OCI-LY1 (cell line): ENCODE measurements at regions not wholly inside any gene's neighbourhood (a gene's known extent, or its start where the extent isn't known, plus 50 kb on each side); places are given as distances from the start of the nearest gene placed in this dataset.

Source experiments
- H2AFZ ChIP-seq: fragments of 200-600 bp; sonication (generic), shearing (Covaris generic); 2 replicates; pipeline ENCODE4 v1.6.0; 2014; ENCODE audit warnings: antibody characterized with exemption, mild to moderate bottlenecking, low read length
- H3F3A ChIP-seq: fragments of 200-600 bp; sonication (generic), shearing (Covaris generic); 2 replicates; pipeline ENCODE4 v1.6.0; 2014; ENCODE audit warnings: mild to moderate bottlenecking, antibody characterized with exemption, low read length, moderate library complexity; ENCODE audit not compliant: insufficient read depth
- H3K27ac ChIP-seq: fragments of 200-600 bp; sonication (generic); 2 replicates; pipeline ENCODE4 v1.5.1; 2014; ENCODE audit warnings: low read length, mixed run types, mild to moderate bottlenecking, low read depth; ENCODE audit not compliant: poor library complexity, severe bottlenecking
- H3K27me3 ChIP-seq: fragments of 200-600 bp; sonication (generic); 2 replicates; pipeline ENCODE4 v1.6.0; 2014; ENCODE audit warnings: antibody characterized with exemption, mild to moderate bottlenecking, low read length, moderate library complexity; ENCODE audit not compliant: insufficient read depth
- H3K36me3 ChIP-seq: fragments of 200-600 bp; sonication (generic); 2 replicates; pipeline ENCODE4 v1.6.1; 2014; ENCODE audit warnings: mild to moderate bottlenecking, antibody characterized with exemption, low read length, moderate library complexity, mixed read lengths; ENCODE audit not compliant: insufficient read depth
- H3K4me1 ChIP-seq: fragments of 200-600 bp; sonication (generic); 2 replicates; pipeline ENCODE4 v1.5.1; 2014; ENCODE audit warnings: mild to moderate bottlenecking, low read length, moderate library complexity; ENCODE audit not compliant: insufficient read depth, severe bottlenecking
- H3K4me2 ChIP-seq: fragments of 200-600 bp; sonication (generic), shearing (Covaris generic); 2 replicates; pipeline ENCODE4 v1.6.1; 2014; ENCODE audit warnings: low read length
- H3K4me3 ChIP-seq: fragments of 200-600 bp; sonication (generic); 2 replicates; pipeline ENCODE4 v1.5.1; 2014; ENCODE audit warnings: low read length, low read depth, mild to moderate bottlenecking, mixed read lengths; ENCODE audit not compliant: poor library complexity, severe bottlenecking
- H3K79me2 ChIP-seq: fragments of 200-600 bp; shearing (Covaris generic); 2 replicates; pipeline ENCODE4 v1.6.1; 2016; ENCODE audit warnings: mixed run types, low read length, mixed read lengths; ENCODE audit not compliant: insufficient read depth
- H3K9ac ChIP-seq: fragments of 200-600 bp; sonication (generic), shearing (Covaris generic); 2 replicates; pipeline ENCODE4 v1.6.1; 2014; ENCODE audit warnings: mild to moderate bottlenecking, low read length, mixed read lengths
- H3K9me2 ChIP-seq: fragments of 200-600 bp; sonication (generic), shearing (Covaris generic); 2 replicates; pipeline ENCODE4 v1.6.1; 2014; ENCODE audit warnings: low read depth, mild to moderate bottlenecking, low read length, mixed read lengths
- H3K9me3 ChIP-seq: fragments of 200-600 bp; shearing (Covaris generic); 2 replicates; pipeline ENCODE4 v1.6.1; 2014; ENCODE audit warnings: low read length, mixed read lengths
- H4K20me1 ChIP-seq: fragments of 200-600 bp; sonication (generic), shearing (Covaris generic); 2 replicates; pipeline ENCODE4 v1.6.0; 2016; ENCODE audit warnings: mild to moderate bottlenecking, low read length; ENCODE audit not compliant: insufficient read depth
- CTCF ChIP-seq: fragments of 200-600 bp; sonication (generic), shearing (Covaris generic); IDR thresholded peaks from 2 replicates; pipeline ENCODE4 v1.5.1; 2017; ENCODE audit warnings: mild to moderate bottlenecking, antibody characterized with exemption, low read length, moderate library complexity, mixed read lengths
- EZH2 ChIP-seq: fragments of 200-600 bp; sonication (generic), shearing (Covaris generic); IDR thresholded peaks from 2 replicates; pipeline ENCODE4 v1.8.0; 2017; ENCODE audit warnings: borderline replicate concordance, mixed run types, mild to moderate bottlenecking, antibody characterized with exemption, low read length, moderate library complexity, mixed read lengths

- Histone ChIP-seq H4K20me1 (no peaks in the 10 kb centered on the region), H3K4me2 (no peak overlapping the region), H3K4me1 (peaks cover 17% of the 10 kb centered on the region), H3K27me3 (no peaks in the 10 kb centered on the region), H3K9ac (no peak overlapping the region), H3K36me3 (0 out of 2 replicates have a peak, but pooled peaks cover 4% of the 10 kb centered on the region), H3K9me3 (no peaks in the 10 kb centered on the region; the same call in 1 of the 2 replicates), H3K4me3 (no peak overlapping the region), H3K27ac (no peak overlapping the region), H3K9me2 (no peaks in the 10 kb centered on the region), H2AFZ (peak overlapping the region; percentile 75; the same call in 1 of the 2 replicates), H3F3A (no peaks in the 10 kb centered on the region; the same call in 1 of the 2 replicates), H3K79me2 (no peaks in the 10 kb centered on the region)
- no peak for TF ChIP-seq EZH2
- TF ChIP-seq CTCF = peak; percentile 7; the same call in 1 of the 2 replicates
These were observed 504.7 kb downstream of the KCNJ3 start for GRCh38 chr2:155203178-155203577.

- no peak for TF ChIP-seq EZH2
- no peak for TF ChIP-seq CTCF
- H3K9ac ChIP-seq = no peak overlapping the region
These were observed 502.3 kb downstream of the KCNJ3 start for GRCh38 chr2:155200753-155201152.

GRCh38 chr2:155190342-155190741 lies 491.8 kb downstream of the KCNJ3 start:
- no peaks in the 10 kb centered on the region for H4K20me1 ChIP-seq
- H3K36me3 ChIP-seq = peaks cover 4% of the 10 kb centered on the region; the same call in 1 of the 2 replicates
- no peaks in the 10 kb centered on the region for H3K4me1 ChIP-seq
- no peaks in the 10 kb centered on the region for H3K9me2 ChIP-seq
- H2AFZ ChIP-seq = no peak overlapping the region
- no peaks in the 10 kb centered on the region for H3K27me3 ChIP-seq
- no peak overlapping the region for H3K4me2 ChIP-seq
- no peak overlapping the region for H3K4me3 ChIP-seq
- no peaks in the 10 kb centered on the region for H3K79me2 ChIP-seq
- H3K9me3 ChIP-seq = peaks cover 5% of the 10 kb centered on the region; the same call in 1 of the 2 replicates
- no peak overlapping the region for H3K27ac ChIP-seq
- no peaks in the 10 kb centered on the region for H3F3A ChIP-seq
- TF ChIP-seq EZH2 = no peak
- TF ChIP-seq CTCF = no peak
- H3K9ac ChIP-seq = no peak overlapping the region

More at GRCh38 chr2:155200753-155201152, 502.3 kb downstream of the KCNJ3 start:
- Histone ChIP-seq H3K79me2 (no peaks in the 10 kb centered on the region), H3K27me3 (no peaks in the 10 kb centered on the region), H3K9me3 (no peaks in the 10 kb centered on the region; the same call in 1 of the 2 replicates), H3F3A (no peaks in the 10 kb centered on the region; the same call in 1 of the 2 replicates), H3K4me3 (no peak overlapping the region), H2AFZ (no peak overlapping the region), H3K36me3 (no peaks in the 10 kb centered on the region), H3K9me2 (no peaks in the 10 kb centered on the region), H3K4me2 (no peak overlapping the region), H3K27ac (no peak overlapping the region), H4K20me1 (no peaks in the 10 kb centered on the region), H3K4me1 (peaks cover 14% of the 10 kb centered on the region)
